GM21786 (cell line): ENCODE measurements at regions not wholly inside any gene's neighbourhood (a gene's known extent, or its start where the extent isn't known, plus 50 kb on each side); places are given as distances from the start of the nearest gene placed in this dataset.

Experiments
- ATAC-seq: cut with Tn5 transposase; IDR thresholded peaks from one replicate; pipeline ENCODE4 v1.9.1; 2021; ENCODE audit not compliant: unreplicated experiment

- no peak for ATAC-seq
Observed at GRCh38 chr21:29441651-29442050, 142.9 kb downstream of the BACH1 start.

DNA sequence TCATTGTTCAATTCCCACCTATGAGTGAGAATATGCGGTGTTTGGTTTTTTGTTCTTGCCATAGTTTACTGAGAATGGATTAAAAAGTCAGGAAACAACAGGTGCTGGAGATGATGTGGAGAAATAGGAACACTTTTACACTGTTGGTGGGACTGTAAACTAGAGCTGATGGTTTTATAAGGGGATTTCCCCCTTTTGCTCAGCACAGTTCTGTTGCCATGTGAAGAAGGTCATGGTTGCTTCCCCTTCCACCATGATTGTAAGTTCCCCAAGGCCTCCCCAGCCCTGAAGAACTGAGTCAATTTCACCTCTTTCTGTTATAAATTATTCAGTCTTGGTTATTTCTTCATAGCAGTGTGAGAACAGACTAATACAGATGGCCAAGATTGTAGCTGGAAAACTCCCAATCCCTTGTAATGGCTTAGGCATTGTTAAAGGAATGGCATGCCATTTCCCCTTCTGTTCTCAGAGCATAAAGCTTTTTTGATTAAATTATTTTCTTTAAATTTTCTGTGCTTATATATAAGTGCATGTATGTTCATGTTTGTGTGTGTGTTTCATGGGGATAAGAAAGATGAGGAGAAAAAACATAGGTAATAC lies 144.8 kb downstream of the BACH1 start:
- no peak for ATAC-seq

GRCh38 chr21:29448766-29449165 lies 150.0 kb downstream of the BACH1 start:
- no peak for ATAC-seq

DNA sequence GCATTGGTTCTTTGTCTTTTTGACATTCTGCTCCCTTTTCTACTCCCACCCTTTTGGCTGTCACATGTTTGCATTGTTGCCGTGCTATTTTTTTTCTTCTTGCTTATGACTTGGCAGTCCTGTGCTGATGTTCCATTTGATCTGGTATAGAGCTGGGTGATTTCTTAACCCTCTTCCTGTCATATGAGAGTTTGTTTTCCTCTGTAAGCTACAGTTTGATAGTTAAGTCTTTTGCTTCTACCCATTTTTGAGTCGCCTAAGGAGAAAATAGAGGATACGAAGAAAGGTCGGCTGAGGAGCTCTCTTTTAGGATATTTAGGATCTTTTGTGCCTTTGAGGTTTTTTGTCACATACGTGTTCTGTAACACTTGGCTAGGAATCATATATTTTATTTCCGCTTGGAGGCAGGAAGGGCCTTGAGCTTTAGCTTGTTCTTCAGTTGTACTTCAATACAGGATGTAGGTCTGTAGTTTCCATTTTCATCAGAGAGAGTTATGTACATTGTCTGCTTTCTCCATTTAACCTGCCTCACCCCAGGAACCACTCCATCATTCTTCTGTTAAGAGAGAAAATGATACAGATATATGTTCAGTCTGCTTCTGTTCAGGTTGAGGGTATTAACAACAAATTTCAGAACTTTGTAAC lies 150.7 kb downstream of the BACH1 start:
- no peak for ATAC-seq

GRCh38 chr21:29450058-29450457 lies 151.3 kb downstream of the BACH1 start:
- ATAC-seq, result no peak

GRCh38 chr21:29453511-29453910 lies 154.8 kb downstream of the BACH1 start:
- ATAC-seq, result no peak

GRCh38 chr21:29454179-29454578 lies 155.5 kb downstream of the BACH1 start:
- no peak for ATAC-seq

DNA sequence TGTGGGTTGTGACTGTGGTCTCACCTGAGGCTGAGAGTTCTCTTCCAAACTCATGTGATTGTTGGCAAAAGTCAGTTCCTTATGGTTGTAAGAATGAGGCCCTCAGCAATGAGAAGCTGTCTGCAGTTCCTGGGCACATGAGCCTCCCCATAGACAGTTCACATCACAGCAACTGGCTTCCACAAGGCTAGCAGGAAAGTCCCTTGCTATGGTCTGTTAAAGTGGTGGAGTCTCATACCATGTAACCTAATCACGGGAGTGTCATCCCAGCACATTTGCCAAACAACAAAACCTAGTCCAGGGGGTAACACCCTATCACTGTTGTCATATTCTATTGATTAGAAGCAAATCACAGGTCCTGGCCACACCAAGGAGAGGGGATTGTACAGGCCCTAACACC lies 163.8 kb downstream of the BACH1 start:
- no peak for ATAC-seq

DNA sequence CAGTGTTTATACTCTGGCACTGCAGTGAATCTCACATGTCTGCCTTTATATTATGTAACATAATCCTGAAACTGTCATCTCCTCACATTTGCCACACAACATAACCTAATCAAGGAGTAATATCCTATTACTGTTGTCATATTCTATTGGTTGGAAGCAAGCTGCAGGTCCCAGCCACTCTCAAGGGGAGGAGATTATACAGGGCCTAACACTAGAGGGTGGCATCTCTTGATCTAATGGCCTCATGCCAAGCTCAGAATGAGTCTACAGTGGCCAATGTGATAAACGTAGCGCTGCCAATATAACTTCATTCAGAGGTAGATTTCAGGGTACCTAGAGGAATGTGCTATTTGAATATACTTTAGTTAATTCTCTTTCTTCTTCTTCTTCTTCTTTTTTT lies 166.8 kb downstream of the BACH1 start:
- ATAC-seq, result no peak

- ATAC-seq, result no peak
Observed at GRCh38 chr21:29466532-29466931, 167.8 kb downstream of the BACH1 start.

DNA sequence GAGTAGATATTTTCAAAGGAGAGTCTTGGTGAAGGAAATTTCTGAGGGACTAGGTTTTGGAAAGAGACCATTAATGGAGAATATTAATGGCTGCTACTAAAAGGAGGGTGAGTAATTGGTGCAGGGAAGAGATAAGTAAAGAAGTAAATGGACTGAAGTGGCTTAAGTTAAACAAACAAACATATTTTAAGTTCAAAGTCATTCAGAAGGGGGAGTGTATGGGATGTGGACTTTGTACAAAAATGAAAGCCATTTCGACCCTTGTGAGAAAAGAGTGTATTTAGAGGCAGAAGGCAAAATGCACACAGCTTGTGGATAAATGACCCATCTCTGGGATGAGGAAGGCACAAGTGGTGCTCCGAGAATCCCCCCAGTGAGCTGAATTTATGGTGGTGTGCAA lies 171.7 kb downstream of the BACH1 start:
- no peak for ATAC-seq

DNA sequence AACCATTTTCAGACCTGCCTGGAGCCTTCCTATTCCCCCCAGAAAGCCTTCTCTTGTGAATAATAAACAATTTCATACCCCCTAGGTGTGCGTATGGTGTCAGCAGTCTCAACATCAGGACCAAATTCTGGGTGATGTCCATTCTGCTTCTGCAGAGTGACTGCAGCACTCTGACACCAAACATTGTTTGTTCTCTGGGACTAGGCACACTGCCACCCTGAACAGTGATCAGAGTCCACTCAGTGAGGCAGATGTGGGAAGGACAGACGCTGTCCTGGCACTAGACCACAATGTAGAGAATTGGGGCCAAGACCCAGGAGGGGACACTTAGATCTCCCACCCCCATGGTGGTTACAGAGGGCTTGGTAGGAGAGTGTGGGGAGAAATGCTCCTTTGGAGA lies 175.1 kb downstream of the BACH1 start:
- ATAC-seq, result no peak

- no peak for ATAC-seq
Observed at GRCh38 chr21:29475329-29475728, 176.6 kb downstream of the BACH1 start.

DNA sequence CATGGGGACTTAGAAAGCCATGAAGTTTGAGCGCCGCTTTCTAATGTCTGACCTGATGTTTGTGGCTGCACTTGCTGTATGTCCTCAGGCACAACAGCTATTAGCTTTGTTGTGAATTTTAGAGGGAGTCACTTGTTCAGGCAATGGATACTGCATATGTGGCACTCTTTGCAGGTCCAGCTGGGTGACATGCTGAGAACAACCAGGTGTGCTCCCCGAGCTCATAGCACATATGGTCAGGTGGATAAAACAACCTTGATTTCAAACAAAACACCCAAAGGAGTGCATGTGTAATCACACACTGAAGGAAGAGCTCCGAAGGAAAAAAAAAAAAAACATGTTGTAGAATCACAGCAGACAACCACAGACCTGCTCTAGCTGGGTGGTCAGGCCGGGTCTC lies 178.6 kb downstream of the BACH1 start:
- no peak for ATAC-seq

- no peak for ATAC-seq
Observed at GRCh38 chr21:29477941-29478340, 179.2 kb downstream of the BACH1 start.

- ATAC-seq, result no peak
Observed at GRCh38 chr21:29481081-29481480, 182.4 kb downstream of the BACH1 start.

- no peak for ATAC-seq
Observed at GRCh38 chr21:29481641-29482040, 182.9 kb downstream of the BACH1 start.

DNA sequence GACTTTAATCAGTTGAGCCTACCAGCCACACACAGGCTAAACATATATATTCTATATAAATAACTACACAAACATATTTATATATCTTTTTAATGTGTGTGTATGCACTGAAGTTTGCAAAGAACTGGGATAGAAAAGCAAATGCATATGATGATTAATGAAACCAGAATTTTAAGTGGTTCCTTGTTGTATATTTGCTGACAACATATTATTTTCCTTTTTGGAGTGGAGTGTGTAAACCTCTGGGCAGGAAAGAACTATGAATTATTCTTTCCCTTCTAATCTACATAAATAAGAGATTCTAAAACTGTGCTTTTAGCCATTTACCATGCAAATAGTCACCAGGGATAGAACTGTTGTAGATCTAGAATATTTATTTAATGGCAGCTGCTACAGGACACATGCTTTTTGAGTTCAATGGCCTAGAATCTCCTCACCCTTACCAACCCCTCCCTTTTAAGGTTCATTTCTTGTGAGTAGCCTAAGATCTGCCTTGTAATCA lies 187.6 kb downstream of the BACH1 start:
- ATAC-seq, result no peak
